Stimulated activated CD4-positive, alpha-beta T cell treated with anti-CD3 and anti-CD28 coated beads, Interleukin-4, amount 100 ng/mL, for 1 hour (primary cell): ENCODE measurements at regions not wholly inside any gene's neighbourhood (a gene's known extent, or its start where the extent isn't known, plus 50 kb on each side); places are given as distances from the start of the nearest gene placed in this dataset.
A peak's percentile ranks its signal among the peaks of the same experiment; 100 is the strongest.

Experiments used
- DNase-seq: peaks from one replicate; pipeline ENCODE4 v3.0.0-alpha.2; 2020

GRCh38 chr5:96088706-96089498 is 127.3 kb upstream of the ELL2 start:
- no peak for DNase-seq

DNA sequence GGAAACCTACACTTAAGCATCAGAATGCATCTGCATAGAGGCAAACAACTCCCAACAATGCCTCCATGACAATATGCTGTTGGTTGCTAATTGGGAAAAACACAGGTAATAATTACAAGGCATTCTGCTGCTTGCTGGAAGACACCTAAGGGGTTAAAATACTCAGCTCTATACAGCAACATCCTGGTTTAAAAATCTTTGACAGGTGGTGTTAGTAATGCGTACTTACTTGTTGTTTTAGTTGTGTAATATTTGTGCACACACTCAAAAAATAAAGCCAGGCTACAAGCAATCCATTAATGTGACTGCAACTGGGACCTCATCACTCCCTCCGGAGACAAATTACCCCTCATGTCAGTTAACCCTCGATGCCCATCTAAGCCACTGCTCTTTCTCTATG is 126.3 kb upstream of the ELL2 start:
- no peak for DNase-seq

GRCh38 chr5:96084874-96085506 is 123.3 kb upstream of the ELL2 start:
- DNase-seq = no peak

DNA sequence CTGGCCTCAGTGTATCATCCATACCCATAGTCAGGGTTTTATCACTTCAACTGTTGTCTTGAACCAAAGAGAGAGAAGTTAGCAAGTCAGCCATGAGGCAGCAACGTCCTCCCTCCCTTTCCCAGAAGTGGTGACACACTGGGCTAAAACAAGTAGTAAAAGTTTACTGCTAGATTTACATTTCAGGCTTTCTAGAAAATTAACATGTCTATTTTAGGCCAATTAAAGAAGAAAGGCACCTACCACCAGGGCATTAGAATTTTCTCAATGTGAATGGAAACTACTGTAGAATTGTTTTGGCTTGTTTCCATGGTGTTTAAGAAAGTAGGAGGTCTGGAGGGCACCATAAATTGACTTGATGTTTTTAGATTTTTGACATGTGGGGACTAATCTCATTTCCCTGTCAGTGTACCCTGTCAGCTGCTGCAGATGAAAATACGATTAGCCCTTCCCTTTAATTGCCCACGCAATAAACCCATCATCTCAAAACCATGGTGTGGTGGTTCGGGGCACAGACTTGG is 121.8 kb upstream of the ELL2 start:
- DNase-seq = no peak

DNA sequence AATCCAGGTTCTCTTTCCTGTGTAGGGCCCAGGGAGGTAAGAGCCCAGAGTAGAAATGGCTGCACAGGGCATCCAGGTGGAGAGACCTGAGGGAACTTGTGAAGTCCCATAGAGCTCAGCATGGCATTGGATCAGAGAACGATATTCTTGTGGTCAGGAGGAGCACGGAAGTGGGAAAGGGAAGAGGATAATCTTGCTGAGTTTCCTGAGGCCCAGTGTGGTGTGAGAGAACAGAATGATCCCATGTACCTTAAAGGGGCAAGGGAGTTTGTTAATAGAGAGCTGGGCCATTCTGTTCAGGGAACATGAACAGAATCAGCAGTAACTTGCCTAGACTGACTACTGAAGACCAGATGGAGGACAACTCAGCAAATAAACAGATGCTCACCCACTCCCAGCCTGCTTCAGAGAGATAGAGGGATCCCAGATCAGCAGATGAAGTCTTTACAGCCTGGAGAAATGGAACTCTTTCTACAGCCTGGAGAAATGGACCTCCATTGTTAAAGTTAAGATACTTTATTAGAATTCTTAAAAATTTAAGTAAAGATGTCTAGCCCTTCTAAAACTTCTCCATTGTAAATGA is 119.7 kb upstream of the ELL2 start:
- no peak for DNase-seq

- no peak for DNase-seq
Observed at GRCh38 chr5:96080557-96080956, 118.9 kb upstream of the ELL2 start.

- no peak for DNase-seq
Observed at GRCh38 chr5:96079962-96080361, 118.3 kb upstream of the ELL2 start.

DNA sequence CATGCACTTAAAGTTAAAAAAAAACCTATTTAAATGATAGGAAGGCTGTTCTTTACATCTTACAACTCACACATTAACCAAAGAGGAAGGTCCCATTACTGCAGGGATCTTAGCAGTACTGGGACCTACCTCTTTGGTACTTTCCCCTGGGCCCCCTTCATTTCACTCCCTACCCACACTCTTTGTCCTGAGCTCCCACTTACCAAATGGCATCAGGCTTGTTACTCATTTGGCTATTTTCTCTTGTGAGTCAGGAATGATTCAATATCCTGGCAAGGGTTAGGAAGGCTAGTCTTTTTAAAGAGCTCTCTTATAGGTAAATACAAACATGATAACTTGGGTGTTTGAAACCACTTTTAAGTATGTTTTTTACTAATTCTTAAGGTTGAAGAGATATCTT is 117.4 kb upstream of the ELL2 start:
- peak; percentile 6 for DNase-seq

DNA sequence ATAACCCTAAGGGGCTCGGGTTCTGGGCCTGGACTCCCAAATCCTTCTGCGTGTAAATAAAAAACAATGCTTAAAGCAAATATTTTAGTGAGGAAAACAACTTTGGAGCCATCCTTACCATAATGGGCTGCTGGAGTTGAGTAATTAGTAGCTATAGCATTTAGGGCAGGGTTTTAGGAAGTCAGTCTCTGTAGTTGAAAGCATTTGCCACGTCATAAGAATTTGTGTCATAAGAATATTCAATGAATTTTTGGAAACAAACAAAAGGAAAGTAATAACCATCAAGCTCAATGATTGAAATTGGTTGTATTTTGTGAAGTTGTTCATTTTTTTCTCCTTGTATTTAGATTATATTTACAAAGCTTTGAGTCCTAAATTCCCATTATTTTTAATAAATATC is 114.8 kb upstream of the ELL2 start:
- no peak for DNase-seq

- DNase-seq = no peak
Observed at GRCh38 chr5:96075579-96076289, 114.1 kb upstream of the ELL2 start.

DNA sequence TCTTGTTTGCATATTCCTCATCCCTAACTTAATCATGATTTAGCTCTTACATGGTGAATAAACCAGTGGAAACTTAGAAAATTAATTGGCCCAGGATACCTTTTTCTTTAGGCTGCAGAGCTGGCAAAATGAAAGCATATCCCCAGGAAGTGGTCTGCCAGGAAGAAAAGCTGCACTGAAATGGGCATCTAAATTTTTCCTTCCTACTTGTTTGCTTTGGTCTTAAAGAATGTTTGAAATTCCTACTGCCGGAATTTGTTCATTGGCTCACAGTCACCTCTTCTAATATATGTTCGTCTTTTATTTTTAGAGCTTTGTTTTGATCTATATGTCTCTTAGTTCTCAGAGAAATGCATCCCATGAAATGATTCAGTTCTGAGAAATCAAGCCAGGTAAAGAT is 113.2 kb upstream of the ELL2 start:
- no peak for DNase-seq

DNA sequence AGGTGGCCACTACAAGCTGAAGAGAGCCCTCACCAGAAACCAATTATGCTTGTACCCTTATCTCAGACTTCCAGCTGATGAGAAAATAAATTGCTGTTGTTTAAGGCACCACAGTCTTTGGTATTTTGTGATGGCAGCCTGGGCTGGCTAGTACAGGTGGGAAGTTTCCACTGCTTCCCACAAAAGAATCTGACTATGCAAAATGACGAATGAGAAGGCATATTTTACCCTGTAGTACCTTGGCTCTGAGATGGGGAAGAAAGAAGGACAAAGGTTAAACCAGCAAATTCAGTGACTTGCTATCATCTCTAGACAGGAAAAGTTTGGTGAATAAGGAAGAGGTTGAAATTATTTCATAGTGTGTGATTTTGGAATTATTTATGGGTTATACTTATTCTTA is 112.8 kb upstream of the ELL2 start:
- no peak for DNase-seq

DNA sequence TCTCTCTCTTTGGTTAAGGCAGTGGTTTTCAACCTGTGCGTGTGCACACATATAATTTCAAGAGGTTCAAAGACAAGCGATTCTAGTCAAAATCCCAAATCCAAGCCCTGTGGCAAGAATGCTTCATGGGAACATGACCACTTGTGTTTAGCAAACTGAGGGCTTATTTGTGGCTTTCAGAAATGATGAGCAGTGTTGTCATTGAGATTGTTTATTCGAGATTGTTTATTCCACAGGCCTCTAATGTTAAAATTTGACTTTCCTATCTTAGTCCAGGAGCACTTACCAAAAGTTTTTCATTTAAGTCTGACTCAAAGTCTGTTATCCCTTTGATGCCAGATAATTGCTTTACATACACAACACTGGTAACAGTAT is 111.1 kb upstream of the ELL2 start:
- DNase-seq = no peak

DNA sequence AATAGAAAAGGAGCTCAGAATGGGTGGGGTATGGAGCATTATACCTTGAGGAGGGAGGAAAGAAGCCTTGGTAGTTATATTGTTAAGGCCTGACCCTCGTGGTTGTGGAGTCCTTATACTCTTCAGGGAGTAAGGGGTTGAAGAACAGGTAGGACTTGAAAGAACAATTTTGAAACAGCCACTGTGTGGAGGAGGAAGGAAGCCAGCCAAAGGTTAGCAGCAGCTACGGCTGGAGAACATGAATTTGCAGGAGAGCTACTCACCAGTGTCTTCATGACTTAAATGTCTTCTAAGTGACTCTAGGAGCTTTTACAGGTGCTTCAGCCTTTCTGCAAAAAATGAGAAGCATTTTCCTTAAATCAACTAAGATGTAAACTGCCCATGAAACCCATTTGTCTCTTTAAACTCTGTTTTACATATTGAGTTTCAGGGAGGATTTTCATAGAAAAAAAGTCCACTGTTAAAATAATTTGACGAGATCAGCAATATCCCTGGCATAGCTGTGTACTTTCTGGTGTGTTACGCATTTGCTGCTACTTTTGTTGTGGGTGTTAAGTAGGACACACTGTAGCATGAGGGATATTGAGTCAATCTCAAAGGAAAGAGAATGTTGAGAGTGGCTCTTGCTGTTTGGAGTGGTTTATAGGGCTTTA is 110.6 kb upstream of the ELL2 start:
- DNase-seq = no peak

- no peak for DNase-seq
Observed at GRCh38 chr5:96070622-96071225, 109.1 kb upstream of the ELL2 start.

GRCh38 chr5:96067894-96068614 is 106.4 kb upstream of the ELL2 start:
- no peak for DNase-seq

- no peak for DNase-seq
Observed at GRCh38 chr5:96067251-96067650, 105.6 kb upstream of the ELL2 start.

DNA sequence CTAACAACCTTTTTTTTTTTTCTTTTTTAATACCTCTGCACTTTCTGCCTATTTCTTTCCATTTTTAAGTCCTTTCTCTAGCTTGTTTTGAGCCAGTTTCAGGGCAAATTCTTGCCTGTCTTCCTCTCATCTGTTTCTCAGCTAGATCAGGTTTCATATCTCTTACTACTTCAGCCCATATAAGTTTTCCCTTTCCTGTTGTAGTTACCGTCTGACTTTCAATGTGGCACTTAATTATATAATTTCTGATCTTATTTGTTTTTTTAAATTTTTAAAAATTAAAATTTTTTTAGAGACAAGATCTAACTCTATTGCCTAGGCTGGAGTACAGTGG is 104.7 kb upstream of the ELL2 start:
- no peak for DNase-seq

DNA sequence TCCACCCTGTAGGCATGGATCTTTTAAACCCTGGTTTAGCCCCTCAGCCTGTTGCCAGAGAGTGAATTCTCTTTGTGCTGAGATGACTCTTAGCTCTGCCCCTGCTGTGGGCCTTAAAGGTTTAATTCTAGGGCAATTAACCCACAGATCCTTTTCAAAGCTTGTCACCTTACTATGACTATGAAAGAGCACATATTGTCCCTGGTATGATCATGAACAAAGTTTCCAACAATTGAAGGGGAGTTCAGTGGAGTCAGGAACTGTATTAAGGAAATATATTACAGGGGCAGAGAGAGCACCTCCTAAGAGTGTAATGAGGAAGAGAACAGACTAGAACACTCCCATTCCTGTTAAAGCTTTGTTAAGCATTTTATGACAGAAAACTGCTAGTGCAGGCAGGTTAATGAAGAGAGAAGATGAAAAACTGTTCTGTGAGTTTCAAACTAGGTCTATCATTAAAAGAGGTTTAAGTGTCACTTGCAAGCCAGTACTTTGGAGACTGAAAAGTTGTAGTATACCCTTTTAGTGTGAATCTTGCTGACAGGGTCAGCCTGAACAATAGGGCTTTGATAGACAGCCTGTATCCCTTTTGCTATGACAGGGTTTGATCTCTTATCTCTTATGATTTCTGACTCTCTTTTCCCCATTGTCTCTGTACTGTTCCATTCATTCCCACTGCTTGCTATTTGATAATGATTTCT is 104.2 kb upstream of the ELL2 start:
- no peak for DNase-seq

- DNase-seq = no peak
Observed at GRCh38 chr5:96064877-96065276, 103.2 kb upstream of the ELL2 start.

DNA sequence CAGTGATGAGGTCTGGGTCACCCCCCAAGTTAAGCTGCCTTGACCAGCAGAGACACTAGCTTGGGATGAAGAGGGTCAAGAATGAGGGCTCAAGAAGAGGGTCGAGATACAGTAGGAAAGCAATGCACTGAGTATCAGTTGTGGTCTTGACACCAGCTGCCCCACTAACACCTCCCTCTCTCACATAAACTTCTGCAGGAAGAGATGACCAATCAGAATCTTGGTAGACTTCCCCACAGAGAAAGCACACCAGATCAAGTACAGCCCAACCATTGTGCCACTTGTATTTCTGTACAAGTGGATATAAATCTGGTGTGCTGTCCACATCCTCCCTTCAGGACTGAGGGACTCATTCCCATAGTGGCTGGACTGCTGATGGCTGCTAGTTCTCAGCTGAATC is 101.2 kb upstream of the ELL2 start:
- DNase-seq = no peak
